Stimulated activated CD8-positive, alpha-beta memory T cell treated with anti-CD3 and anti-CD28 coated beads, Interleukin-12 subunit alpha, Interleukin-12 subunit beta, amount 100 ng/mL, for 1 hour (primary cell): ENCODE measurements at regions not wholly inside any gene's neighbourhood (a gene's known extent, or its start where the extent isn't known, plus 50 kb on each side); places are given as distances from the start of the nearest gene placed in this dataset.
A peak's percentile ranks its signal among the peaks of the same experiment; 100 is the strongest.

Experiments used
- DNase-seq: peaks from one replicate; pipeline ENCODE4 v3.0.0-alpha.2; 2020; ENCODE audit warnings: low read depth

DNA sequence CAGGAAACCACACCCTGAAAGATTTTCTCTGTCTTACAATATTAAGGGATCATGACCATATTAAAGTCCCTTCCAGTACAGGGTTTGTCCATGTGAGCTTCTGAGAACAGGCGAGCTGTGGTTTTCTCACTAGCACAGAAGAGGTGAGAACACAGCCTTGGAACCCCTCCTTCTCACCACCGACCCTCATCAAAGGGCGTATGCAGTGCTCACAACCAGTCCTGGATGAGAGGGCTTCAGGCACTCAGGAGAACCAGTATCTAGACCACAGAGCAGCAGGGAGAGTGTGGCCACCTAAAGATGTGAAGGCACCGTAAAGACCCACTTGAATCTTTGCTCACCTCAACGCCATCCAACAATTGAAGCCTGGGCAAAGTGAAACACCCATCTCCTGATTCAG is 397.0 kb downstream of the ETS1 start:
- no peak for DNase-seq

DNA sequence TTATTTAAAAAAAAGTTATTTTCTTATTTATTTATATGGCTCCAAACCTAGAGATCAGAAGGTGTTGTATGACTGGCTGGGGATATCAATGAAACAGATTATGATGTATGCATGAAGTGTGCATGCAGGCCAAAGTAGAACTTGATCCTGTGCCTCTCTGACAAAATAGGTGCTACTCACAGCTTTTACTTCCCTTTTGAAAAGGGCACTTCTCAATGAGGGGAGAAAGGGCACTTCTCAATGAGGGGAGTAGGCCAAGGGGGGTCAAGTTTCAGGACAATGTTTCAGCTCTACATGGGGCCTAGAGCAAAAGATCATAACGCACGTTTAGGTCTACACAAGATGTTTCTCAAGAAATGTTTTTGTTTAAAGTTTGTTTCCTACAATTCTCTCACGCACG is 397.5 kb downstream of the ETS1 start:
- no peak for DNase-seq

DNA sequence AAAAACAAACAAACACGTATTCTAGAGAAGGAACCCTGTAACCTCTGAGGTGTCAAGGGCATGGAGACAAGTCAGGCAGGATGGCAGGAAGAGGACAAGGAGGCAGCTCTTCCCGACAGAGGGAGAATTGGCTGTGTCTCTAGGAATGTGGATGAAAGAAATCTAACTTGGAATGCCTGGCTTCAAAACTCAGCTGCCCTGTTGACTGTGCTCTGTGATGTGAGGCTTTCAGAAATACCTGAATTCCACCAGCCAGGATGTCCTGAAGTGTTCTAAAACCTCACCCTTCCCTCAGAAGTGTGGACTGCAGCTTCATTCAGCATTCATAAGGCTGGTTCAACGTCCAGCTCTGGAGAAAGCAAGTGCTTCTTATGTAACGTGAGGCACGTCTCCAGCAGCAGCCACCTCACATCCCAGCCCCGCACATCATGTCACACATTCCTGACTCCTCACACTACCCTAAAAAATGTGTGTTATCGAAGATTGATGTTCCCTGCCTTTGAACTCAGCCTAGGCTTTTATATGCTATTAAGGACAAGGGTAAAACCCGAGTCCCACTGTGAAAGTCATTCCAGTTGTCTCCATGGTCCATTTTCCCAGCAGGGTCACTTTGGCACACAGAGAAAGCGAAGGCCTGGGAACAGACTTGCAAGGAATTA is 398.9 kb downstream of the ETS1 start:
- no peak for DNase-seq

DNA sequence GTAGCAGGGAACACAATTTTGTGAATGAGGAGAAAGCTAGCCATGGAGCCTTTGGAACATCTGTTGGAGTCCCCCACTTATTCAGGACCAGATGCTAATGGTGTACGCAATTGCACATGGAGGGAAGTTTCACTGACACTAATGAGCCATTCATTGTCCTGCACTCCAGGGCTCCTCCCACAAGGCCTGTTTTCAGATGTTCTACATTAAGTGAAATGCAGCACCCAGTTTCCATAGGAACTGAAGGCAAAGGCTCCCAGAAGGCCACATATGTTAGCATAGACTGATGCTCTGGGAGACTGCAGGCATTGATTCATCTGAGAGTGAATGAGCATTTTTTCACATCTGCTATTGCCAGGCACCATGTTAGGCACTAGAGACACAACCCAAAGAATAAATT is 399.5 kb downstream of the ETS1 start:
- DNase-seq, result no peak

DNA sequence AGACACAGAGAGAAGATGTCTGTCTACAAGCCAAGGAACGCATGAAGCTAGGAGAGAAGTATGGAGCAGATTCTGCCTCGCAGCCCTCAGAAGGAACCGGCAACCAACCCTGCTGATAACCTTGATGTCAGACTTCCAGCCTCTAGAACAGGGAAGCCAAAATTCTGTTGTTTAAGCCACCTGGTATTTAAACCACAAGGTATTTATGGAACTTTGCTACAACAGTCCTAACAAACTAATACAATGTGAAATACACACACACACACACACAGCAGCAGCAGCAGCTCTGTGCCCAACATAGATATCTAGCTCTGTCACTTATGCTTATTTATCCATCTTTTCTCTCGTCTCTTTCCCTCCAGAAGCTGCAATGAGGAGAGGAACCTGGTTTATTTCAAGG is 400.0 kb downstream of the ETS1 start:
- no peak for DNase-seq

DNA sequence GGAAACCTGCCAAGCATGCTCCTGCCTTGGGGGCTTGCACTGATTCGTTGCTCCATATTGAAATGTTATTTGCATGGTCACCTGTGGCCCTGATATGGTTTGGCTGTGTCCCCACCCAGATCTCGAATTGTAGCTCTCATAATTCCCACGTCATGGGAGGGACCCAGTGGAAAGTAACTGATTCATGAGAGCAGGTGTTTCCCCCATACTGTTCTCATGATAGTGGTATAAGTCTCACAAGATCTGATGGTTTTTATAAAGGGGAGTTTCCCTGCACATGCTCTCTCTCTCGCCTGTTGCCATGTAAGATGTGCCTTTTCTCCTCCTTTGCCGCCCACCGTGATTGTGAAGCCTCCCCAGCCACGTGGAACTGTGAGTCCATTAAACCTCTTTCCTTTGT is 402.4 kb downstream of the ETS1 start:
- no peak for DNase-seq

DNA sequence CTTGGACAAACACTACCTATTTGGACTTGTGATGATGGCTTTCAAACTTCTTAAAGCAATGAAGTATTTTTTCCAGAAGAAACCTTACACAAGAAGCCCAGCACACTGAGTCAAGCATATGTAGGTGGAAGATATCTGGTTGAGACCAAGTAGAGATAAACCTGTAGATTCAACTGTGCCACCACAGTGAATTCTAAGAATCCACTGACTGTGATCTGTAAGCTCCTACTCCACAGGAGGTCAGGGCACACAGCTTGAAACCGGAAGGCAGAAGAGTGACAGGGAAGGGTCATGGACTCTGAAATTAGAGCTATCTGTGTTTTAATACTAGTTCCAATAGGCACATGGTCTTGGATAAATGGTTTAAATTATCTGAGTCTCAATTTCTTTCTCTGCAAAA is 404.5 kb downstream of the ETS1 start:
- DNase-seq, result no peak

DNA sequence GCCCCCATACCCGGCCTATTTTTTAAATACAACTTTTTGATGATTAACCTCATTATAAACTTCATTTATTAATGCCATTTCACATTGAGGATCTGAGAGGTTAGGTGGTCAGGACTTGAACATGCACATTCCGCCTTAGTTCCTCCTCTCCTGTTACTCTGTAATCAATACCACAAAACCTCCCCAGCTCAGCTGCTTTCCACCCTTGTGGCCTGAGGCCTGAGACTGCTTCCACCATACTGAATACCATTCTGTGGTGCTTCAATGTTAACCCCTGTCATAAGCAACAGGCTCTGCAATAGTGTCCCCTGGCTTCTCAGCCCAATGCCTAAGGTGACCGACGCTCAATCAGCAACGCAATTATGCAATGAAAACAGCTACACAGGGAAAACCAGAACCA is 405.4 kb downstream of the ETS1 start:
- no peak for DNase-seq

DNA sequence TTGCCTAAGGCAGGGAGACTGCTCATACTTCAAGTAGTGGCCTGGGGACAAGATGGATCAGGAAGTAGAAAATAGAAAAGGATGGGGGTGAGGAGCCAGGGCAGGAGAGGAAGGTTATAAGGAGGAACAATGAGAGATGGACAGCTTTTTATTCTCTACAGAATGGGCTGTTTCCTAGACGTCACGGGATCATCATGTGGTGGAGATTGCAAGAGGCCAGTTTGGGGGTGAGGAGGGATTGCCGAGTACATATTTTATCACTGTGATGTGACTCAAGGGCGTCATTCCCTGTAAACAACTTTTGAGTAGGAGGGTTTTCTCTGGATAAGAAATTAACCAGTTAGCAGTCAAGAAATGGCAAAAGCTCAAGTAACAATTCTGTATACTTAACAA is 406.3 kb downstream of the ETS1 start:
- DNase-seq, result no peak

DNA sequence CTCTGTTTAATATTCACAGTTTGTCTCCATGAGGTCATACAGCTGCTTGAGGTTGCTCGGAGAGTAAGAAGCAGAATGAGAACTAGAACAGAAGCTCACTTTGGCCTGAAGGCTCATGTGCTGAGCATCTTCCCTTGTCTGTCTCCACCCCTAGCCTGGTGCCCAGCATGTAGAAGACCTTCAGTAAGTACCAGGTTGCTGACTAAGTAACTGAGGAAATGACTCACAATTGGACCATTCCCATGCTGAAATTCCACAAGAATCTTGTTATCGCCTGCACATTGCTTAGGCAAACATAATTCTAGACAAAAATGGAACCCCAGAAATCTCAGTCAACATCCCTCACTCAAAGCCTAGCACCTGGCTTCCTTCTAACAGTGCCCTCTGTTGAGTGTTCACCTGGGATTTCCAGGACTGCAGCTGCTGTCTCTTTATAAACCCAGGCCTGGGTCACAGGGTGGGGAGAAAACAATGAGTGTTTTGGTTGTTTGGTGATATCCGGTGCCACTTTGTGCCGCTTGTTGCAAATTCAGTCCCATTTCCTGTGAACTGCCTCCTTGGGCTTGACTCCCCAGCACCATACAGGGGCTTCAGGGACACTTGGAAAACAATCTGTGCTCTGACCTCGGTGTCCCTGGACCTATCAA is 406.8 kb downstream of the ETS1 start:
- no peak for DNase-seq

DNA sequence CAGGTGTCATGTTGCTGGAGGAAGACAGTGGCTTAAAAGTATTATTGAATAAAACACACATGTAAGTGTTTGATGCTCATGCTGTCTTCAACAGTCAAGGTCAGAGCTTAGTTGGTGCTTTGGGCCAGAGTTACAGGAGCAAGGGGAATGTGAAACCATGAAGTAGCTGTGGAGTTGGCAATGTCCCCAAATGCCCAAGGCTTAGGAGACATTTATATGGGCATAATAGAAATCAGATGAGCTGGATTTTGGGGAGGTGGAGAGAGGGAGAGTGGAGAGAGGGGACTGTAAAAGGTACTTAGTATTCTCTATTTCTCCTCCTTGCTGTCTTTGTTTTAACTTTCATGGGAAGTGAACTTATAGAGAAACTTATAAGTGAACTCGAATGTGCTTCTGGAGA is 407.8 kb downstream of the ETS1 start:
- DNase-seq, result no peak

DNA sequence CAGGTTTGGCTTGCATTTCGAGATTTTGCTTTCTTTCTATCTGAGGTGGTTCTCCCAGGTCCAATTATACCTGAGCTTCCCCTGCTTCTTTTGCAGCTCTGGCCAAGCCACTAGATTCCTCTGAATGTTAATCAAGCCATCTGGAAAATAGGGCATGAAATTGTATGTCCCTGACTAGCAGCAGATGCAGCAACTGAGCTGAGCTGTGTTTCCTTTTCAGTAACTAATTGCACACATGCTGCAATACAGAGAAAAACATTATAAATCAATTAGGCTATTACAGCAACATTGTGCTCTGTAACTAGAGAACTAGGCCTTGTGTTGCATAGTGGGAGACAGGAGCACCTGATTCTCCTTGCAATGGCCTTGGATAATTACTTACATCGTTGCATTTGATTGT is 408.3 kb downstream of the ETS1 start:
- DNase-seq, result no peak

DNA sequence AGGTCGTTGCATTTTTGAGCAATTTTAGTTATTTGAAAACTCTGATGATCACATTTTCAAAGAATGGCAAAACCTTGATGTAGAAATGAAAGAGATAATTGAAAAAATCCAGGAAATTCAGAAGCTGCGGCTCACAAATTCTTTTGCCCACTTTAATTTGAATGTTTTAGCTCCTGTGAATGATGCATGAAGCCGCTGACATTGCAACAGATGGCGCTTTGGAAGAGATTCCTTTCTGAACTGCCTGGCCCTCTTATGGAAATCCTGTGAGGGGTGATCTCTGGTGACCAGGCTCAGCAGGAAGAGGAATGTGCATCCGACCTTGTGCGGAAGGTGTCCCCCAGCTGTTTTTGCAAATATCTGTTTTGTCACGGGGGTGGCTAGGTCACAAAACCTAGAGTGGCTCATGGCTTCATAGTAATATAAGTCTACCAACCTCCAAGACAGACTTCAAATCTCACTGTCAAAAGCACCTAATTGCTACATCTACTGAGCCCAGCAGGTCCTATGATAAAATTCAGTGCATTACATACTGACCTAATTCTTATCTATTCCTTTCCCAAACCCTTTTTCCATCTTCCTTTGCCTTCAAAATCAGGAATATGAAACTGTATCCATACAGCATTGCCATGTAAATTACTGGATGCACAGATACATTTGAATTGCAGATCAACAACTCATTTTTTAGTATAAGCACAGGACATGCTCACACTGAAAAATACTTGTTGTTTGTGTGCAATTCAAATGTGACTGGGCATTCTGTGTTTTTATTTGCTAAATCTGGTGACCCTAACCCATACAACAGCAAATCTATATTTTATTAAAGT is 412.7 kb downstream of the ETS1 start:
- DNase-seq, result no peak

DNA sequence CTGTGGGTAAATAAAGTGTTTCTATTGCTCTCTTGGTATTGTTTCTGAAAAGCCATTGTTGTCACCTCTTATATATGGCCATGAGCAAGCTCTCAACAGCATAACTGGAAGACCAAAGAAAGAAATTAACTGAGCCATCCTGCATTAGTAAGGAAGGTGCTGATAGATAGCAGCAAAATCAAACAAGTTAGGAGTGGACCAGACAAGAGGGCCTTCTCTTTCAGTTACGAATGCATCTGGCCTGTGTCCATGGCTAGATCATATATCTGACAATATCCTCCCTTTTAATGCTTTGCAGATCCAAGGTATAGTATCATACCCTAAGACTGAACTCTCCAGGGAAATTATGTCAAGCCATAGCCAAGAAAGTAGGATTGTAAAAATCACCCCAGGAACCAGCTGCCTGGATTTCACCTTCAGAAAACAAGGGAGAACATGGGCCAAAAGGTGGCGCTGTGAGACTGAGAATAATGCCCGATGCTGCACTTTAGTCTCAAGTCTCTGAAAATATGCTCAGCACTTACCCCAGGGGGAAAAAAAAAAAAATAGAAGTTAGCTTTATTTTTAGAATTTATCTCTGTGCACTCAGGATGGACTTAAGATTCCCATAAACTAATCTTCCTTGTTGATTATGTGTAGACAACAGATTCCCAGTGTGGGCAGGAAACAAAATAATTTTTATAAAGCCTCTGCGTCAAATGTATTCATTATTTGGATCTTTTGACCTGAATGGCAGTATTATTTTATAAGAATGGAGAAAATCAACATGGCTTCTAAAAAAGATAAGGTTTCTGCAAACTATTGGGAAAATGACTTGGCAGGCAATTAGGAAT is 415.1 kb downstream of the ETS1 start:
- peak; percentile 82 for DNase-seq

DNA sequence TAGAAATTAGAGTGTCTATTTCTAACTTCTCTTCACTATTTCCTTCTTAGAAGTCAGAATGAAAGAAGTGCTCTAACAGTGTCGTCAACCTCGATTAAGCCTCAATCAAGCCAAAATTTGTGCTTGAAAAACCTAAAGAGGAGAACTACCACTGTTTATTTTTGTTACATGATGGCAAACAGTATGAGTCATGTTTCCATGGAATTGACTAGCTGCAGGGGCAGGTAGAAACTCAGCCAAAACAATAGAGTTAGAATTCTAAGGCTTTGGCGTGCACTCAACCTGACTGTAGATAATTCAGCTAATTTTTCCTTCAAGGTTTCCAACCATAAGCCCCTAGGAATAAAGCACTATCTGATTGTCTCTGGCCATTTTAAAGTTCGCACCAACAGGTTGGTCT is 415.9 kb downstream of the ETS1 start:
- DNase-seq, result no peak

DNA sequence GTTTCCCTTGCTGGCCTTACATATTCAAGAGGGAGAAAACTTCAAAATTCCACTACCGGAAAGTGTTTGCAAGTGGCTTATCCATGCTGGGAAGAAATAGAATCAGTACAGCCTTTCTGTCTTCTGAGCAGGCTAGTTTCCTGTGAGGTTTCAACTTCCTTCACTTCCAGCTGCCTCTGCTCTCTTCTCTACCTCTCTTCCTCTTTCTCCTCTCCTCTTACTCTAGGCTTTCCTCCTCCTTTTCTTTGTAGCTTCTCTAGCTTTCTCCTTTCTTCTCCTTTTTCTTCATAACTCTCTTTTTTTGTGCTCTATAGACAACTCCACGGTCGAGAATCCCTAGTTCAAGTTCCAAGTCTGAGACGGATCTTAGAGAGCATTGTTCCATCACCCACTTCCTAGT is 421.8 kb downstream of the ETS1 start:
- no peak for DNase-seq

DNA sequence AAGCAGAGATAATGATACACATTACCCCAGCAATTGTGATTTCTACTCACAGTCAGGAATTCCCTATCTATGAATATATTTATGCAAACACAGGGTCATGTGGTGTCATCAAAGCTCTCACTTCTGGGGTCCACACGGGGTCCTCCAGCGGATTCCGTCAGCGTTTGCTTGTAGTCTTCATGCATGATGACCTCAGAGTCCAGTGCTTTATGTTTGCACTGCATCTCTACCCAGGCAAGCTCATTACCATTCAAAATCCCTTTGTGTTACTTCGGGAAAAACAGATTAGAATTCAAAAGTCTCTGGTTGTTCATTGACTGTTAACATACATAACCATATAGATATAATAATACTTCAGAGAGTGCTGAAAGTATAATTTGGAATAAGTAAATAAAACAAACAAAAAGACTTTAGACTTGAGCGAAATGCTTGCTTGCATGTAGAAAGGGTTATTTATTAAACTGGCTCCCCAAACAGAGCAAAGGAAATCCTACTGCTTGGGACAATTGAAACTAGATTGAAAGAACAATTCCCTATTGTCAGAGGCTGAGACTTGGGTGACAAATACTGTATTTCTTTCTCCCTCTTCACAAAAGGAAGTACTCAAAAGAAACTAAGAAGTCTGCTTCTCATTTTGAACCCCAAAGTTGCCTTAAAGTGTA is 423.1 kb downstream of the ETS1 start:
- DNase-seq, result no peak

DNA sequence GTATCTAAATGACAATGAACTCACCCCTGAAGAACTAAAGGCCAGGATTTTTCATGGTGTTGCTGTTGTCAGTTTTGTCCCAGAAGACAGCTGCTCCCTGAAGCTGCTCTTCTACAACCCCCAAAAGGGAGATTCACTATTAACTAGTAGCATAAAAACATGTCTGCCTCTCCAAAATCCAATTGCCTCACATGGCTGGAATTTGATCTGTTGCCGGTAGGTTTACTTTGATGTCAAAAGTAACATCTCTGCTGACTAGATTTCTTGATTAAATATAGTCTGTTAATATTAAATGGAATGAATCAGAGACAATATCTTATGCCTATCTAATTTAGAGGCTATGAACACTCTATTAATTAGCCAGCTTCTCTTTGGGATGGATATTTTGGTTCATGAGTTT is 425.4 kb downstream of the ETS1 start:
- DNase-seq, result no peak

DNA sequence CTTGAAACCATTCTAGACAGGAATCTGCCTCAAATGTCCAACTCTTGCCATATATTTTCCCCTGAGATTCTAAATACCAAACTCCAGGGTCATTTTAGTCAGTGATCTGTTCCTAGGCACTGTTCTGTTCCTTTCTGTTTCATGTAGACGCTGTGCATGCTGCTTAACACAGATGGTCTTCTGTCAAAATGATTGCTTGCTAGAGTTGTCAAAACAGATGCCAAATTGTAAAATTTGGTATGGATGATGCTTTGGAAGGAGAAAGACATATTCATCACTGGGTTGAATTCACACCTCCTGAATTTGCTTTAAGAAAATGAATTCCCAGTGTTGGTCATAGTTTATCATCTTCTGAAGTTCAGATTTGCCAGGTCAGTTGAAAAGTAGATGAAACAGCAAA is 425.9 kb downstream of the ETS1 start:
- DNase-seq, result no peak

DNA sequence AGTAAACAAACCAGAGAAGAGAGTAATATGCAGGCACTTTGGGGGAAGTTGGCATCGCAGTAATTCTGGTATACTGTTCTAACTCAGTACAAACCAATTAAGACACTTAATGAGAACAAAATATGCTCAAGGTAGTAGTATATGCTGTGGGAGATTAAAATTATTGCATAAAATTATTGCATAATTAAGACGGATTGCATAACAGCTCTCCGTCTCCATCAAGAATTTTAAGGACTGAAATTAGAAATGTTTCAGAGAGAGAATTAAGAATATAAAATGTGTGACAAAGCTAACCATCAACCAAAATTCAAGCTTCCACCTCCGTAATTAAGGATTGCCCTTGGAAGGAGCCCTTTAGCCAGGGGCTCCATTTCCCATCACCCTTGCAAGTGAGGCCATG is 428.5 kb downstream of the ETS1 start:
- DNase-seq, result no peak

DNA sequence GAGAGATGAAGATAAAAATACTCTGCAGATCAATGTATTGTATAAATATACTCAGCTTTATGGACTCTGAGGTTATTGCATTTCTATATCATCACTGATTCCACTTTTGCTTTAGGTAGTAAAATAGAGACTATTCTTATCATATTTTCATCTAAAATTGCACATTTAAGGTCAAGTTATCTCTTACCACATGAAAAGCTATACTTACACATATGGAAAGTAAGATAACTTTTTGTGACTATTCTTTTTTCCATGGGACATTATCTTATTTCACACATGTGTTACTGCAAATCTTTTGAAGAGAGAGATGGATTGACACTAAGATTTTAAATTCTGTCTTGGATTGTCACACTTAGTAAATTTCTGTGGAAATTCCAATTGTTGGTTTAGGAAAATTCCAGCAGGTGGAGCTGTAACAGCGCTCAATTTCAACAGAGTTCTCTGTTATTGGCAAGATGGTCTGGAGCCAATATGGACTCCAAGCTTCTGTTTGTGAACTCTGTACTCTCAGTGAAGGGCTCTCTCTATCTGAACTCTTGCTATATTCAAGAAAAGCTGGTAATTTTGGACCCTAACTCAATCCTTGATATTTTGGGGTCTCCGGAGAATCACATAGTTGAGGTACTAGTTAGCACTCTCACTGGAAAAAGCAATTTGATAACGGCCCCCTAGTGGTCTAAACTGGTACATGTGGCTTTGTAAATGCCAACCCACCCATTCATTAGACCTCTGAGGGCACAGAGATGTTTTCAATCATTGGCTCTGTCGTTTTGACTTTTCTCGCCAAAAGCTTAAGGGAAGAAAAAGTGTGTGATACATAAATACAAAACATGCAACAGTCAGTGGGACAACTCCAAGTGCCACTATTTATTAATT is 429.7 kb downstream of the ETS1 start:
- peak; percentile 52 for DNase-seq
